ENCODE measurements at regions not wholly inside any gene's neighbourhood (a gene's known extent, or its start where the extent isn't known, plus 50 kb on each side); places are given as distances from the start of the nearest gene placed in this dataset.

- DNase-seq: no peak
These were observed 115.8 kb upstream of the IQCM start for GRCh38 chr4:149931431-149931830.

DNA sequence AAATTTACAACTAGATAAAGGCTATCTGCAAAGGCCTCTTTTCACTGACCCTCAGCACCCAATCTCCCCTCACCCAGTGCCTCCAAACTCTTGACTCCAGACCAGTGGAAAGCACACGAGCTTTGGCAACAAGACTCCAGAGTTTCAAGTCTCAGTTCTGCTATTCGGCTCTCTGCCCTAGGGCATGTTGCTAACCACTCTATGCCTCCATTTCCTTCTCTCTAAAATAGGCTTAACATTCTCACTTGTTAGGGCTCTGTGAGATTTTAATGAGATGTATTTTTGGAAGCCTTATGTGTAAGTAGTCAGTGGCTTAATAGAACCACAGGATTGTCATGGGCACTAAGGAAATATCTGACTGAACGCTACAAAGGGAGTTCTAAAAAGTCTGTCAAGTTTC, 116.5 kb upstream of the IQCM start:
- no peak for DNase-seq

DNA sequence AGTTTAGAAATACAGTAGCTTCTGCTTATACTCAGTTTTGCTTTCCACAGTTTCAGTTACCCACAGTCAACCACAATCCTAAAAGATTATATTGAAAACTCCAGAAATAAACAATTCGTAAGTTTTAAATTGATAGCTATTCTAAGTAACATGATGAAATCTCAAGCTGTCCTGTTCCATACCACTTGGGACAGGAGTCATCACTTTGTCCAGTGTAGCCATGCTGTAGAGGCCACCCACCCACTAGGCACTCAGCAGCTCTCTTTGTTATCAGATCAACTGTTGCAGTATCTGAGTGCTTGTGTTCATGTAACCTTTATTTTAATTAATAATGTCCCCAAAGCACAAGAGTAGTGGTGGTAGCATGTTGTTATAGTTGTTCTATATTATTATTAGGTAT, 117.5 kb upstream of the IQCM start:
- no peak for DNase-seq

DNA sequence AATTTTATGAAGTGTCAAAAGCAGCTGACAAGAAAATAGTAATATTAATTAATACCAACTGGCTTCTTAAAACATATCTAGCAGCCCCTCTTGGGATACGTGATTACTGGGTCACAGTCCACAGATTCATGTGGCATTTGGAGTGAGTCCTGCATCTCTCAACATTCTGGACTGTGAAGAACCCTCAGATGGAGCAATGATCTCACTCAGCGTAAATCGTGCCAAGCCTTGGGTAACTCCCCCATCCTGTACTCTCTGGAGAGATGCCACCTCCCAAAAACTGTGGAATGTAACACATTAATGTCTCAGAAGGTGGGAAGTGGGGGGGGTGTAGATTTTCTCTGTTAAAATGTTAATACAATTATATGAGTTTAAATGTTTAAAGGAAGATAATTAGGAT, 118.2 kb upstream of the IQCM start:
- no peak for DNase-seq

GRCh38 chr4:149949381-149949780, 128.9 kb upstream of the DCLK2 start:
- no peak for DNase-seq

- DNase-seq: no peak
These were observed 126.9 kb upstream of the DCLK2 start for GRCh38 chr4:149951152-149951900.

- DNase-seq: no peak
These were observed 126.1 kb upstream of the DCLK2 start for GRCh38 chr4:149952101-149952500.

DNA sequence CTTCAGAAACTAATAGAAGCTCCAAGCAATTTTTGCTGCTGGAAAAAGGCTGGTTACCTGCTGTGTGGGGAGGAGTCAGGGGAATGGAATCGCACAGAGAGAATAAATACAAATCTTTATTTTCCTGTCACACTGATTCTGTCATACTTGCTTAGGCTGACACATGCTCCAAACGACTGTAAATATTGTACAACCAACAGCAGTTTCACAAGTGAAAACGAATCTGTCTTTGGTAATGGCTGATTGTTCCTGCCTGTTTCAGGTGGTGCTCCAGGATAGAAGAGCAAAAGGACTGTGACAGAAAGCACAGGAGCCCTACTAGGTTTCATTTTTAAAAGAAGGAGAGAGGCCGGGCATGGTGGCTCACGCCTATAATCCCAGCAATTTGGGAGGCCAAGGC, 125.5 kb upstream of the DCLK2 start:
- no peak for DNase-seq

DNA sequence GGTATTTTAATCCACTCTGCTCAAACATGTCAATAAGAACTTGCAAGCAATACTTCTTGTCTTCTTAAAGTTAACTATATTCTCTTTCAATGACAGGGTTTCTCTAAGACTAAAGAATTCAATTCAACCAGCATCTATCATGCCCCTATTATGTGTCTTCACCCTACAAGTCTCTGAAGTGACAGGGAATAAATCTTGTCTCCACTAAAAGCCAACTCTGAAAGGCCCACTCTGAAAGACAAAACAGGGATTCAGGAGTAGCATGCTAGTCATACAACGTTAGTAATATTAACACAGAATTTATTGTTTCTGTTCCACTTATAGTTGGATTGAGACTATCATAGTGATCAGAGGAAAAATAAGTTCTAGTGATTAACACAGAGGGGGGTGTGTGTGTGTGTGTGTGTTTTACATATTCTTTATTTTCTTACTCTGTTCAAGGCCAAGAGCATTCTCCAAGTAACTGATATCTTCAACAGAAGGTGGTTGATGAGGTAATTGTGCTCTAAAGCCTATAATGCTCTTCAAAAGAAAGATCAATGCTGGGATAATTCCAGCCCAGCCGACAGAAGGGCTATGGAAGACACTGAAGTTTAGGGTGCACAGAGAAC, 122.4 kb upstream of the DCLK2 start:
- no peak for DNase-seq

GRCh38 chr4:149956678-149957077, 121.6 kb upstream of the DCLK2 start:
- no peak for DNase-seq

DNA sequence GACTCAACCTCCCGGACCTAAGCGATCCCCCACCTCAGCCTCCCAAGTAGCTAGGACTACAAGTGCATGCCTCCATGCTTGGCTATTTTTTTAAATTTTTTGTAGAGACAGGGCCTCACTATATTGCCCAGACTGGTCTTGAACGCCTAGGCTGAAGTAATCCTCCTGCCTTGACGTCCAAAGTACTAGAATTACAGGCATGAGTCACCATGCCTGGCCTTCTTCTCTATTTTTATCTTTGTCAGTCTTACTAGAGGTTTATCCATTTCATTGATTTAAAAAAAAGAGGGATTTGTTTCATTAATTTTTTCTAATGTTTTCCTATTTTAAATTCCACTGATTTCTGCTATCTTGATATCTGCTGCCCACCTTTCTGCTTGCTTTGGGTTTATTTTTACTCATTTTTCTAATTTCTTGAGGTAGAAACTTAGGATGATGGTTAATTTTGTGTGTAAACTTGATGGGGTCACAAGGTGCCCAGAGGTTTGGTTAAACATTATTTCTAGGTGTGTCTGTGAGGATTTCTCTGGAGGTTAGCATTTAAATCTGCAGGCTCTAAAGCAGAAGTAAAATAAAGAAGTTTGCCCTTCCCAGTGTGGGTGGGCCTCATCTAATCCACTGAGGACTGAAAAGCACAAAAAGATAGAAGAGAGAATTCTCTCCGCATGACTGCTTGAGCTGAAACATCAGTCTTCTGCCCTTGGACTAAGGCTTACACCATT, 116.2 kb upstream of the DCLK2 start:
- DNase-seq: no peak

DNA sequence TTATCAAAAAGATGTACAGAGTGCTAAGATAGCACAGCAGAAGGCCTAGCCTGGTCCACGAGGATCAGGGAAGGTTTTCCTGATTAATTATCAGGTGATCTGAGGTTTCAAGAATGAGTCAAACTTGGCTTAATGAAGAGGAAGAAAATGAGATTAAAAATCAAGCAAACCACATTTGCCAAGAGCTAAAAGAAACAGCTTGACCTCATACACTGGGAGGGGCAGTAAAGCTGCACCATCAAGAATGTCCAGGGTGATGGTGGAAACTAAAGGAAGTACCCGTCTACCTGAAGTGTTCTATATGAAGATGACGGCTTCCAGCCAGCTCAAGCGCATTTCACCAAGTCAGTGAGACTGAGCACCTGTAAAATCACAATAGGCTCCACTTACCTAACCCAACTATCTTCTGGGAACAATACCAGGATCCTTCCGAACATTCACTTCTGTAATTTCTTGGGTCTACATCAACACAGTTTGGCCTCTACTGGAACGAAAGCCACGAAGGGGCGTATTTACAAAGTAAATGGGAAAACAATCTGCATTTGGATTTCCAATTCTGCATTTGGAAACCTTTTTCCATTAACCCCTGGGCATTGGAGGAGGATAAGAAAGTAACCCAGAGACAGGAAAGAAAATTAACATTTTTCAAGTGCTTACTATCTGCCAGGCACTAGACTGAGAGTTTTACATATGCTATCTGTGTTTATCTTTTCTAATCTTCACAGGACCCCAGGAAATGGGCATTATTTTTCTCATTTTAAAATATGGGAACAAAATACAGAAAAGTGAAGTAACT, 114.0 kb upstream of the DCLK2 start:
- no peak for DNase-seq

GRCh38 chr4:149965206-149965605, 113.0 kb upstream of the DCLK2 start:
- DNase-seq: no peak

- no peak for DNase-seq
These were observed 105.8 kb upstream of the DCLK2 start for GRCh38 chr4:149972407-149972806.

DNA sequence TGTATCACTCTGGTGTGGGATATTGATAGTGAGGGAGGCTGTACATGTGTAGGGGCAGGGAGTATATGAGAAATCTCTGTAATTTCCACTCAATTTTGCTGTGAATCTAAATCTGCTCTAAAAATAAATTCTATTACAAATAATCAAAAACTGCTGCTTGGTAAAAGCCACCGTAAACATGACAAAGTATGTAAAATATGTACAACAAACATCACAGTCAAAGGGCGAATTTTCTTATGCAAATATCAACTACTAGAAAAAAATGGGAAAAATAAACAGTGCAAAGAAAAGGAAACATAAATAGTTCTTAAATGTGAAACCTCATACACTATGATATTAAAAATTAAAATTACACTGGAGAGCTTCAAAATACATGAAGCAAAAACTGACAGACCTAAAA, 105.1 kb upstream of the DCLK2 start:
- DNase-seq: no peak

GRCh38 chr4:149975172-149975571, 103.1 kb upstream of the DCLK2 start:
- DNase-seq: no peak

DNA sequence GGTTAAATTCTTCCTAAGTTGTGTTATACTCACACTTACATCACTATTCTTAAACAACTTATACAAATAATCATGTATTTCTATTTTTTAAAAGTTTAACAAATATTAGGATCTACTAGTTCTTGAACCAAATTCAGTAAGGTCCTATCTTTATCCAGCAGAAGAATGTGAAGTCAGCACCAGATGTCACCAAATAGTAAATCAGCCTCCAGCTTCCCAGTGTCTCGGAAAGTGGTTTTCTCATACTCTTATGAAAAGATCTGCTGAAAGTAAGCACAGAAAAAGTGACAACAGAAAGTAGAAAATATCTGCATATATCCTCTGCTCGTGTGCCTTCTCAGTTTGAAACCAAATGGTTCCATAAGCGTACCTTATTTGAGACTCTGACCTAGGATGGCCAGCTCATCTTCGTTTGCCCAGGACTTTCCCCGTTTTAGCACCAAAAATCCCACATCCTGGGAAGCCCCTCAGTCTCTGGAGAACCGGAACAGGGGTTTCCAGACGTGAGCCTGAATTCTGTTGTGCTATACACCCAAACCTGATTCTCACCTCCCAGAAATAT, 98.0 kb upstream of the DCLK2 start:
- no peak for DNase-seq

GRCh38 chr4:149980941-149981340, 97.3 kb upstream of the DCLK2 start:
- DNase-seq: no peak

DNA sequence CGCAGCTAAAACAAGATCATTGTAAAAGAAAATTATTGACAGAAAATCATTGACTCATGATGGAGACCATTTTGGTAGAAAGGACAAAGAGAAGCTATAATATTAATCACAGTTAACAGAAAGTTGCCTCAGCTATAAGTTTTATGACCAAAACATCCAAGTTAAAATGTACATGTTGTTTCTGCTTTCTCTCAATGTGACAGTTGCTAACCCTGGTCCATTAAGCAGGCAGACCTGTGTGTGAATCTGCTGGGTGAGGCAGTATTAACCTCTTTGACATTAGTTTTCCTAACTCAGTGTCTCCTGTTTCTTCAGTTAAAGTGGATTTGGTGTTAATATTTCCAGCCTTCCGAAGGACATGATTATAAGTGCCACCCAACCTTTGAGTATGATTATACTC, 94.8 kb upstream of the DCLK2 start:
- no peak for DNase-seq

GRCh38 chr4:149983931-149984330, 94.3 kb upstream of the DCLK2 start:
- no peak for DNase-seq

DNA sequence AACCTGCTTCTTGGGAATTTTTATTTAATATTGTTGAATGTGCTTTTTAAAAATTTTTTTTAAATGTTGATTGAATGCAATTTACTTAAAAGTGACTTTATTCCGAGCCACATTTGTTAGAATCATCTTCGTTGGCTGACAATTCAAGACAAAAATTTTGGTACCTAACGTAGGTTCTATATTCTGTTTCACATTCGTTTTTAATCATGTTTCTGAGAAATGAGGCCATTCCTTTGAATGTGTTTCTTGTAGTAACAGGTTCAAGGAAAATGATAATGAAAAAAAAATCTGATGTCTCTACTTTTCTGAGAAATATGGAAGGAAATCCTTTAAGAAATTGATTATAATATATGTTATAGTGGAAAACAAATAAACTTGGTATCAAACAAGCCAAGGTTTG, 92.3 kb upstream of the DCLK2 start:
- DNase-seq: no peak

DNA sequence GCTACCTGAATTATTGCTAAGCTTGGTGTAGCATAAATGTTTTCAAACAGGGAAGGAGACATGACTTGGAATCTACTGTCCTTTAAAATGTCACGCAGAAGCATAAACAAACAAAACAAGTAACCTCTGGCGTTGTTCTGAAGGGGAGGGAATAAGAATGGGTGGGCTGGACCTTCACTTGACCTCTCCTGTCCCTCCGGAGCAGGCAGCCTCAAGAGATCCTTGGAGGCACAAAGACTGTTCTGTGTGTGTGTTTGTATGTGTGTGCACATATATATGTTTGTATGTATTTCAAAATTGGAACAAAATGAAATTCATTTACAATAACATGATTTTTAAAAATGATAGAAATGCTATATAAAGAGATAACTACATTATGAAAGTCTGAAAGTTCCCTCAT, 91.3 kb upstream of the DCLK2 start:
- no peak for DNase-seq

All from NCI-H1417 treated with DMSO at 0.1 percent for 48 hours (cell line).